ENCODE measurements at regions not wholly inside any gene's neighbourhood (a gene's known extent, or its start where the extent isn't known, plus 50 kb on each side); places are given as distances from the start of the nearest gene placed in this dataset.

DNA sequence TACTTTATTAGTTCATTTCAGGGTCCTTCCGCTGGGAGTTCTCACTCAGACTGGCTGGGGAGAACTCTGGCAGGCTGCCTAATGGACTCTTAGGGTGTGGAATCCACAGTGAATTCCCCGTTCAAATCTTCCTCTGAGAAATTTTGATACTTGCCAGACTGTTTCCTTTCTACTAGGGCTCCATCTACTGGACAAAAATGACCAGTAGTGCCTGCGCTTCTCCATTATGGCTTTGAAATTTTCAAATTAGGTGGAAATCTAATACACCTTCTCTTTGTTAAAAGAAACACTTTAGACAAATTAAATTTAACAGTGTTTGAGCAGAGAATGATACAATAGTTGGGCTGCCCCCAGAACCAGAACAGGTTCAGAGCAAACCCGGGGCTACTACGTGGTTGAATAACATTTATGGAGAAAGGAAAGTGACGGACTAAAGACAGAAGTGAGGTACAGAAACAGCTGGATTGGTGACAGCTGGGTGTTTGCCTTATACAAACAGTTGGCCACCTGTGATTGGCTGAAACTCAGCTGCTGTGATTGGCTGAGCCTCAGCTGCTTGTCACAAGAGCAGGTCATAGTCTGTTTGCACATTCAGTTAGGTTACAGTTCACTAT, 52.9 kb upstream of the FDX1 start:
- Histone ChIP-seq H3K4me3 (replicated peaks in 1 of 3) (no peak overlapping the region), H3K9me3 (no peaks in the 10 kb centered on the region), H3K27ac (peak overlapping the region; percentile 43 to 72 (median 69)), H3K36me3 (no peaks in the 10 kb centered on the region), H3K27me3 (no peaks in the 10 kb centered on the region), H3K4me1 (peaks cover 0 to 6% of the 10 kb centered on the region in 2 donors)
- TF ChIP-seq, protein P1, sequence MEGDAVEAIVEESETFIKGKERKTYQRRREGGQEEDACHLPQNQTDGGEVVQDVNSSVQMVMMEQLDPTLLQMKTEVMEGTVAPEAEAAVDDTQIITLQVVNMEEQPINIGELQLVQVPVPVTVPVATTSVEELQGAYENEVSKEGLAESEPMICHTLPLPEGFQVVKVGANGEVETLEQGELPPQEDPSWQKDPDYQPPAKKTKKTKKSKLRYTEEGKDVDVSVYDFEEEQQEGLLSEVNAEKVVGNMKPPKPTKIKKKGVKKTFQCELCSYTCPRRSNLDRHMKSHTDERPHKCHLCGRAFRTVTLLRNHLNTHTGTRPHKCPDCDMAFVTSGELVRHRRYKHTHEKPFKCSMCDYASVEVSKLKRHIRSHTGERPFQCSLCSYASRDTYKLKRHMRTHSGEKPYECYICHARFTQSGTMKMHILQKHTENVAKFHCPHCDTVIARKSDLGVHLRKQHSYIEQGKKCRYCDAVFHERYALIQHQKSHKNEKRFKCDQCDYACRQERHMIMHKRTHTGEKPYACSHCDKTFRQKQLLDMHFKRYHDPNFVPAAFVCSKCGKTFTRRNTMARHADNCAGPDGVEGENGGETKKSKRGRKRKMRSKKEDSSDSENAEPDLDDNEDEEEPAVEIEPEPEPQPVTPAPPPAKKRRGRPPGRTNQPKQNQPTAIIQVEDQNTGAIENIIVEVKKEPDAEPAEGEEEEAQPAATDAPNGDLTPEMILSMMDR (IDR thresholded peaks at IDR 0.05), result peak; percentile 40 to 86 (median 72)
- TF ChIP-seq POLR2A (IDR thresholded peaks at IDR 0.05), result no peak
- intact Hi-C loops (cut with DNase I), result loop anchor here (5.0 to 10.0 kb wide), 3 partner anchors 55 to 175 kb away; partner anchors contain the start of gene RDX
- peak; percentile 79 to 87 for DNase-seq
- WGBS, 2 donors, result 16 to 20% methylated on average over 6 of the region's 6 CpGs

- no peak for DNase-seq
- no peaks in the 10 kb centered on the region for H3K27me3 ChIP-seq
- TF ChIP-seq, protein P1 (IDR thresholded peaks at IDR 0.05), result no peak
- no peak for TF ChIP-seq POLR2A (IDR thresholded peaks at IDR 0.05)
- H3K4me3 ChIP-seq (replicated peaks in 1 of 3), result no peak overlapping the region
- WGBS, 2 donors, result 91 to 95% methylated on average over 3 of the region's 3 CpGs
- H3K9me3 ChIP-seq, result no peaks in the 10 kb centered on the region
- peaks cover 0 to 6% of the 10 kb centered on the region in 2 donors for H3K4me1 ChIP-seq
- no peaks in the 10 kb centered on the region for H3K36me3 ChIP-seq
- intact Hi-C loops (cut with DNase I), result loop anchor here (5.0 to 10.0 kb wide), 3 partner anchors 55 to 175 kb away; partner anchors contain the start of gene RDX
- peak overlapping the region; percentile 43 to 72 (median 69) for H3K27ac ChIP-seq
Observed at GRCh38 chr11:110377434-110377833, 52.3 kb upstream of the FDX1 start.

DNA sequence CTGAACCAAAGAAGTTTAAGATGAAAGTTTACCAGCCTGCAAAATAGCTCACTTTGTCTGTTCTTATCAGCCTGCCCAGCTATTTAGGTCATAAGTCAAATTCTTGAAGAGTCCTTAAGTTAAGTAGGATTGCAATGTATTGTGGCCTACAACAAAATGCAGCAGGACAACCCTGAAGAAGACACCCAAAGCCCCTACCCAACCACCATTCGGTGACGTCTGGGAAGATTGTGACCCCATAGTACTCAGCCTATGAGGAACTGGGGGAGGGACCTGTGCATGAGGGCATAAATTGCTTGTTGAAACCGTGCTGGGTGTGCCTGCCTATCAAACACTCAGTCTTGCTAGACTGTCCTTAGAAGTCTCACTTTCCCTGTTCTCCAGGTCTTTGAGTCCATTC, 50.5 kb upstream of the FDX1 start:
- H3K9me3 ChIP-seq, result no peaks in the 10 kb centered on the region
- no peak for DNase-seq
- no peaks in the 10 kb centered on the region for H3K36me3 ChIP-seq
- no peak for TF ChIP-seq POLR2A (IDR thresholded peaks at IDR 0.05)
- TF ChIP-seq, protein P1 (IDR thresholded peaks at IDR 0.05), result no peak
- intact Hi-C loops (cut with DNase I), result loop anchor here (5.0 to 10.0 kb wide), 3 partner anchors 53 to 177 kb away; partner anchors contain the start of gene RDX
- peak overlapping the region in 1 of 3 donors; percentile 12 for H3K27ac ChIP-seq
- H3K4me3 ChIP-seq (replicated peaks in 1 of 3), result no peak overlapping the region
- WGBS, 2 donors, result 66 to 76% methylated on average over 3 of the region's 3 CpGs
- peaks cover 0 to 6% of the 10 kb centered on the region in 2 donors for H3K4me1 ChIP-seq
- H3K27me3 ChIP-seq, result no peaks in the 10 kb centered on the region

DNA sequence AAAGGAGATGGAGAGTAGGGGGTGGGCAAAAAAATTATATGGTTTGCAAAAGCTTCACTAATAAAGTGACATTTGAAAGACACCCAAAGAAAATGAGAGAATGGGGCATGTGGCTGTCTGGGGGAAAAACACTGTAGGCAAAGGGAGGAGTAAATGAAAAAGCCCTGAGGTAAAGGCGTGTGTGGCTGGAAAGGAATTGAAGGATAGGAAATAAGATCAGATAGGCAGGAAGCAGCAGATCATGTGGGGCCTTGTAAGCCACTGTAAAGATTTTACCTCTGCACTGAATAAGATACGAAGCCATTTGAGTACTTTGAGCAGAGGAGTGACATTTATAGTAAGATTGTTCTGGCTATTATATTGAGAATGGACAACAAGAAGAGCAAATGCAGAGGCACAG, 49.8 kb upstream of the FDX1 start:
- 88 to 90% methylated on average over 2 of the region's 2 CpGs for WGBS, 2 donors
- no peak overlapping the region for H3K27ac ChIP-seq
- no peaks in the 10 kb centered on the region for H3K9me3 ChIP-seq
- no peaks in the 10 kb centered on the region for H3K36me3 ChIP-seq
- peaks cover 0 to 6% of the 10 kb centered on the region in 2 donors for H3K4me1 ChIP-seq
- intact Hi-C loops (cut with DNase I), result loop anchor here (5.0 to 10.0 kb wide), 3 partner anchors 52 to 178 kb away; partner anchors contain the start of gene RDX
- H3K27me3 ChIP-seq, result no peaks in the 10 kb centered on the region
- TF ChIP-seq, protein P1 (IDR thresholded peaks at IDR 0.05), result no peak
- no peak for TF ChIP-seq POLR2A (IDR thresholded peaks at IDR 0.05)
- H3K4me3 ChIP-seq (replicated peaks in 1 of 3), result no peak overlapping the region
- DNase-seq, result no peak
